ENCODE measurements at regions not wholly inside any gene's neighbourhood (a gene's known extent, or its start where the extent isn't known, plus 50 kb on each side); places are given as distances from the start of the nearest gene placed in this dataset. TPM values are rescaled to one million over a fixed set of nuclear protein-coding genes. Genes with fewer than 3 reads are reported as not detected.

Small RNA genes lying in the stretch of these regions (microRNA-seq; reads per million reads assigned to microRNA genes)
- not detected for gene MIR3680-2 (ENCODE audit: borderline number of aligned reads)
